K562 (cell line): ENCODE measurements at regions not wholly inside any gene's neighbourhood (a gene's known extent, or its start where the extent isn't known, plus 50 kb on each side); places are given as distances from the start of the nearest gene placed in this dataset.
A peak's percentile ranks its signal among the peaks of the same experiment; 100 is the strongest.

Experiments
- BRD9 ChIP-seq: fragments of 450-650 bp; IDR thresholded peaks from 2 replicates; pipeline ENCODE4 v1.6.1; 2018; ENCODE audit warnings: low read depth; ENCODE audit not compliant: partially characterized antibody
- CHD2 ChIP-seq: IDR thresholded peaks from 2 replicates; pipeline ENCODE4 v1.6.1; 2011; ENCODE audit warnings: low read depth, low read length
- FOXJ2 ChIP-seq: fragments of 200-800 bp; sonication (Bioruptor generic); IDR thresholded peaks from 2 replicates; pipeline ENCODE4 v1.6.1; 2016; ENCODE audit warnings: missing genetic modification characterization, missing compliant biosample characterization
- HBP1 ChIP-seq: fragments of 450-650 bp; formaldehyde crosslinking; IDR thresholded peaks from 2 replicates; pipeline ENCODE4 v1.4.0; 2022; ENCODE audit warnings: missing genetic modification characterization
- HNRNPLL ChIP-seq: fragments of 200-400 bp; formaldehyde crosslinking; IDR thresholded peaks from 2 replicates; pipeline ENCODE4 v1.6.1; 2017; ENCODE audit warnings: low read length, low read depth, mild to moderate bottlenecking; ENCODE audit not compliant: poor library complexity, severe bottlenecking
- JUND ChIP-seq, 2 experiments: IDR thresholded peaks; 2 replicates in 1 of 2; 3 replicates in 1 of 2; pipeline ENCODE4 v1.6.1; 2011; ENCODE audit warnings: borderline replicate concordance in 2 of 2, low read depth in 2 of 2, low read length in 2 of 2, improper control_type of control experiment in 1 of 2, missing biosample characterization in 1 of 2, missing genetic modification characterization in 1 of 2, missing genetic modification reagents in 1 of 2
- MCM5 ChIP-seq: fragments of 450-650 bp; IDR thresholded peaks from 2 replicates; pipeline ENCODE4 v1.6.1; 2016; ENCODE audit warnings: low read depth
- POLR3G ChIP-seq: IDR thresholded peaks from 2 replicates; pipeline ENCODE4 v1.6.1; 2011; ENCODE audit not compliant: insufficient read length, insufficient replicate concordance; ENCODE audit errors: extremely low read depth
- PREB ChIP-seq: sonication (generic); formaldehyde crosslinking; IDR thresholded peaks from 2 replicates; pipeline ENCODE4 v1.8.1; 2023; ENCODE audit warnings: mild to moderate bottlenecking, missing genetic modification reagents
- SIX5 ChIP-seq, 2 experiments: IDR thresholded peaks; 2 replicates each; pipeline ENCODE4 v1.6.1; 2011; ENCODE audit warnings: low read length in 2 of 2, borderline replicate concordance in 1 of 2, low read depth in 1 of 2, mild to moderate bottlenecking in 1 of 2, moderate library complexity in 1 of 2; ENCODE audit not compliant: insufficient read depth in 1 of 2
- TCF3 ChIP-seq: sonication (generic); formaldehyde crosslinking; IDR thresholded peaks from 2 replicates; pipeline ENCODE4 v1.4.0; 2020; ENCODE audit warnings: mild to moderate bottlenecking, missing genetic modification reagents
- ZC3H11A ChIP-seq: IDR thresholded peaks from 2 replicates; pipeline ENCODE4 v1.6.1; 2012; ENCODE audit warnings: low read depth, low read length, improper control_type of control experiment
- ZKSCAN3 ChIP-seq: fragments of 250-450 bp; sonication (Bioruptor Pico); IDR thresholded peaks from 2 replicates; pipeline ENCODE4 v1.4.0; 2020
- ZNF124 ChIP-seq: sonication (generic); formaldehyde crosslinking; IDR thresholded peaks from 2 replicates; pipeline ENCODE4 v1.8.1; 2022; ENCODE audit warnings: missing genetic modification reagents
- ZNF785 ChIP-seq: fragments of 250-450 bp; sonication (Bioruptor Pico); IDR thresholded peaks from 2 replicates; pipeline ENCODE4 v1.4.0; 2020; ENCODE audit warnings: mild to moderate bottlenecking
- TF ChIP-seq, protein P1 (sequence below): sonication (generic); formaldehyde crosslinking; IDR thresholded peaks from 2 replicates; pipeline ENCODE4 v1.8.0; 2022; ENCODE audit warnings: mild to moderate bottlenecking, missing genetic modification reagents
- TF ChIP-seq, protein P2 (sequence below): fragments of 250-450 bp; sonication (Bioruptor Pico); IDR thresholded peaks from 2 replicates; pipeline ENCODE4 v1.5.0; 2021; ENCODE audit warnings: mild to moderate bottlenecking, borderline replicate concordance

DNA sequence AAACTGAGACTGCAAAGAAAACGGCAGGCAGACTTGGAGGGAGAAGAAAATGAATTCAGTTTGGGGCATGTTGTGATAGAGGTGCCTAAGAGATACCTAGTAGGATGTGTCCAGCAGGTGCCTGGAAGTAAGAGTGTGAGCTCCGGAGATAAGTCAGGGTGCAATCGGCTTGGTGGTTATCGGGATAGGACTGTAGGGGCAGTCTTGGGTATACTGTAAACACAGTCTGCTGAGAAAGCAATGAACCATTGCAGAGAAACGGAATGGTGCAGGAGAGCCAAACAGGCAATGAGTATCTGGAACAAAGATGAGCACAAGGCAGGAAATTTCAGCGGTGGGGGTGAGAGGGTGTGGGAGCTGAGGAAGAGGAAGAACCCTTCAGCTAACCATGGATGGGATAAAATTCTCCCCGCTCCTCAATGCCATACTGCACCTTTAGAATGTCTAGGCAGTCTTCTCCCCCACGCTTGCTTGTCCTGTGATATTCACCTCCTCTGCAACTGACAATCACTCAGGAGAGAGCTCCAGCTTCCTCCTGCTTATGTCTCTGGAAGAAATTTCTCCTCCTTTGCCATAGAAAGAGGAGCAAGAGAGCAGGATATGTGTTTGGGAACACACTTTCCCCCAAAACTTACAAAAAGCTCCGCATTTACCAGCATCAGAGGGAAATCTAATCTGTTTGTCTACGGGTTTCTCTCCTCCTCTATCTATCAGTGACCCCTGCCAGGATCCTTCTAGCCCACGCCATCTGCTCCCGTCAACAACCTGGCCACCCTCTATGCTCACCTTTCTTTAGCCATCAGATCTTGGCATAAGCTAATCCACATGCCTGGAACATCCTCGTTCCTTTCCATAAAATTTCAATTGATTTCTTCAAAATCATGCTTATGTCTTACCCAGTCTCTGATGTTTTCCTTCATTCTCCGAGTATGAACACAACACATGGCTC, 381.7 kb upstream of the JARID2 start (continued):
- TF ChIP-seq, protein P1, sequence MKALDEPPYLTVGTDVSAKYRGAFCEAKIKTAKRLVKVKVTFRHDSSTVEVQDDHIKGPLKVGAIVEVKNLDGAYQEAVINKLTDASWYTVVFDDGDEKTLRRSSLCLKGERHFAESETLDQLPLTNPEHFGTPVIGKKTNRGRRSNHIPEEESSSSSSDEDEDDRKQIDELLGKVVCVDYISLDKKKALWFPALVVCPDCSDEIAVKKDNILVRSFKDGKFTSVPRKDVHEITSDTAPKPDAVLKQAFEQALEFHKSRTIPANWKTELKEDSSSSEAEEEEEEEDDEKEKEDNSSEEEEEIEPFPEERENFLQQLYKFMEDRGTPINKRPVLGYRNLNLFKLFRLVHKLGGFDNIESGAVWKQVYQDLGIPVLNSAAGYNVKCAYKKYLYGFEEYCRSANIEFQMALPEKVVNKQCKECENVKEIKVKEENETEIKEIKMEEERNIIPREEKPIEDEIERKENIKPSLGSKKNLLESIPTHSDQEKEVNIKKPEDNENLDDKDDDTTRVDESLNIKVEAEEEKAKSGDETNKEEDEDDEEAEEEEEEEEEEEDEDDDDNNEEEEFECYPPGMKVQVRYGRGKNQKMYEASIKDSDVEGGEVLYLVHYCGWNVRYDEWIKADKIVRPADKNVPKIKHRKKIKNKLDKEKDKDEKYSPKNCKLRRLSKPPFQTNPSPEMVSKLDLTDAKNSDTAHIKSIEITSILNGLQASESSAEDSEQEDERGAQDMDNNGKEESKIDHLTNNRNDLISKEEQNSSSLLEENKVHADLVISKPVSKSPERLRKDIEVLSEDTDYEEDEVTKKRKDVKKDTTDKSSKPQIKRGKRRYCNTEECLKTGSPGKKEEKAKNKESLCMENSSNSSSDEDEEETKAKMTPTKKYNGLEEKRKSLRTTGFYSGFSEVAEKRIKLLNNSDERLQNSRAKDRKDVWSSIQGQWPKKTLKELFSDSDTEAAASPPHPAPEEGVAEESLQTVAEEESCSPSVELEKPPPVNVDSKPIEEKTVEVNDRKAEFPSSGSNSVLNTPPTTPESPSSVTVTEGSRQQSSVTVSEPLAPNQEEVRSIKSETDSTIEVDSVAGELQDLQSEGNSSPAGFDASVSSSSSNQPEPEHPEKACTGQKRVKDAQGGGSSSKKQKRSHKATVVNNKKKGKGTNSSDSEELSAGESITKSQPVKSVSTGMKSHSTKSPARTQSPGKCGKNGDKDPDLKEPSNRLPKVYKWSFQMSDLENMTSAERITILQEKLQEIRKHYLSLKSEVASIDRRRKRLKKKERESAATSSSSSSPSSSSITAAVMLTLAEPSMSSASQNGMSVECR: no peak
- TF ChIP-seq JUND (IDR thresholded peaks at IDR 0.05; ENCODE audit: borderline replicate concordance, low read depth, low read length): peak; percentile 16; the same call in 1 of the 2 replicates
- no peak; the same call in 1 of the 3 replicates for TF ChIP-seq JUND (tag; IDR thresholded peaks at IDR 0.05; ENCODE audit: borderline replicate concordance, low read depth, low read length)
- no peak for TF ChIP-seq BRD9
- TF ChIP-seq PREB (CRISPR knock-in tag): no peak
- no peak for TF ChIP-seq SIX5 (IDR thresholded peaks at IDR 0.05; ENCODE audit: borderline replicate concordance in 1 of 2, insufficient read depth in 1 of 2, low read depth in 1 of 2, low read length in 2 of 2)
- TF ChIP-seq HNRNPLL: no peak
- TF ChIP-seq, protein P2, sequence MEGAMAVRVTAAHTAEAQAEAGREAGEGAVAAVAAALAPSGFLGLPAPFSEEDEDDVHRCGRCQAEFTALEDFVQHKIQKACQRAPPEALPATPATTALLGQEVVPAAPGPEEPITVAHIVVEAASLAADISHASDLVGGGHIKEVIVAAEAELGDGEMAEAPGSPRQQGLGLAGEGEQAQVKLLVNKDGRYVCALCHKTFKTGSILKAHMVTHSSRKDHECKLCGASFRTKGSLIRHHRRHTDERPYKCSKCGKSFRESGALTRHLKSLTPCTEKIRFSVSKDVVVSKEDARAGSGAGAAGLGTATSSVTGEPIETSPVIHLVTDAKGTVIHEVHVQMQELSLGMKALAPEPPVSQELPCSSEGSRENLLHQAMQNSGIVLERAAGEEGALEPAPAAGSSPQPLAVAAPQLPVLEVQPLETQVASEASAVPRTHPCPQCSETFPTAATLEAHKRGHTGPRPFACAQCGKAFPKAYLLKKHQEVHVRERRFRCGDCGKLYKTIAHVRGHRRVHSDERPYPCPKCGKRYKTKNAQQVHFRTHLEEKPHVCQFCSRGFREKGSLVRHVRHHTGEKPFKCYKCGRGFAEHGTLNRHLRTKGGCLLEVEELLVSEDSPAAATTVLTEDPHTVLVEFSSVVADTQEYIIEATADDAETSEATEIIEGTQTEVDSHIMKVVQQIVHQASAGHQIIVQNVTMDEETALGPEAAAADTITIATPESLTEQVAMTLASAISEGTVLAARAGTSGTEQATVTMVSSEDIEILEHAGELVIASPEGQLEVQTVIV (CRISPR knock-in tag): no peak
- TF ChIP-seq FOXJ2 (tag): no peak
- TF ChIP-seq TCF3: peak; percentile 84
- TF ChIP-seq CHD2: no peak
- no peak for TF ChIP-seq MCM5
- TF ChIP-seq ZNF785 (CRISPR knock-in tag): no peak
- no peak for TF ChIP-seq ZC3H11A
- 0 out of 2 replicates have a peak, but pooled peaks have one; percentile 55 for TF ChIP-seq HBP1 (CRISPR knock-in tag)
- TF ChIP-seq POLR3G: no peak
- TF ChIP-seq ZKSCAN3 (CRISPR knock-in tag): no peak
- no peak for TF ChIP-seq ZNF124 (CRISPR knock-in tag)
